GM18502 (cell line): ENCODE measurements at regions not wholly inside any gene's neighbourhood (a gene's known extent, or its start where the extent isn't known, plus 50 kb on each side); places are given as distances from the start of the nearest gene placed in this dataset.

Experiments used
- ATAC-seq: cut with Tn5 transposase; IDR thresholded peaks from one replicate; pipeline ENCODE4 v1.9.1; 2021; ENCODE audit warnings: mild to moderate bottlenecking; ENCODE audit not compliant: unreplicated experiment, poor library complexity

- ATAC-seq = no peak
These were observed 107.7 kb upstream of the UQCRFS1 start for GRCh38 chr19:29320618-29321017.

GRCh38 chr19:29321116-29321515, 108.2 kb upstream of the UQCRFS1 start:
- ATAC-seq = no peak

GRCh38 chr19:29323021-29323430, 110.1 kb upstream of the UQCRFS1 start:
- no peak for ATAC-seq

GRCh38 chr19:29323440-29324290, 110.7 kb upstream of the UQCRFS1 start:
- no peak for ATAC-seq

GRCh38 chr19:29324291-29324680, 111.3 kb upstream of the UQCRFS1 start:
- no peak for ATAC-seq

GRCh38 chr19:29324717-29325116, 111.8 kb upstream of the UQCRFS1 start:
- ATAC-seq = no peak

- ATAC-seq = no peak
These were observed 112.5 kb upstream of the UQCRFS1 start for GRCh38 chr19:29325241-29325975.

GRCh38 chr19:29326351-29326750, 113.4 kb upstream of the UQCRFS1 start:
- ATAC-seq = no peak

- no peak for ATAC-seq
These were observed 114.2 kb upstream of the UQCRFS1 start for GRCh38 chr19:29326849-29327840.

GRCh38 chr19:29328586-29328985, 115.6 kb upstream of the UQCRFS1 start:
- ATAC-seq = no peak

- ATAC-seq = no peak
These were observed 116.6 kb upstream of the UQCRFS1 start for GRCh38 chr19:29329460-29330134.

GRCh38 chr19:29336425-29336824, 123.5 kb upstream of the UQCRFS1 start:
- no peak for ATAC-seq

GRCh38 chr19:29337029-29337428, 124.1 kb upstream of the UQCRFS1 start:
- no peak for ATAC-seq

GRCh38 chr19:29338480-29338879, 125.5 kb upstream of the UQCRFS1 start:
- ATAC-seq = no peak

- no peak for ATAC-seq
These were observed 129.8 kb upstream of the UQCRFS1 start for GRCh38 chr19:29342721-29343120.

GRCh38 chr19:29364224-29364726, 151.3 kb upstream of the UQCRFS1 start:
- ATAC-seq = no peak

- no peak for ATAC-seq
These were observed 152.0 kb upstream of the UQCRFS1 start for GRCh38 chr19:29364999-29365398.

- ATAC-seq = no peak
These were observed 153.0 kb upstream of the UQCRFS1 start for GRCh38 chr19:29365836-29366417.

GRCh38 chr19:29366757-29367156, 153.8 kb upstream of the UQCRFS1 start:
- ATAC-seq = no peak
